Keratinocyte (primary cell): ENCODE measurements at regions not wholly inside any gene's neighbourhood (a gene's known extent, or its start where the extent isn't known, plus 50 kb on each side); places are given as distances from the start of the nearest gene placed in this dataset.

Experiments used
- CTCF ChIP-seq, 3 experiments: IDR thresholded peaks in 1 of 3; conservative IDR thresholded peaks in 1 of 3; optimal IDR thresholded peaks in 1 of 3; 2 replicates in 2 of 3; 3 replicates in 1 of 3; pipeline versions ENCODE3 to v1.5.1; 2011; ENCODE audit warnings: low read length in 3 of 3, mild to moderate bottlenecking in 3 of 3, moderate library complexity in 2 of 3, control low read depth in 1 of 3, inconsistent platforms in 1 of 3; ENCODE audit not compliant: insufficient read depth in 2 of 3; ENCODE audit errors: extremely low read depth in 1 of 3
- EZH2 ChIP-seq: IDR thresholded peaks from one replicate; pipeline ENCODE4 v1.6.1; 2012; ENCODE audit warnings: inconsistent platforms, mild to moderate bottlenecking, low read length, moderate library complexity

- TF ChIP-seq CTCF (optimal IDR thresholded peaks at IDR 0.05 in 1 of 3, IDR thresholded peaks at IDR 0.05 in 1 of 3, conservative IDR thresholded peaks at IDR 0.05 in 1 of 3; ENCODE audit: extremely low read depth in 1 of 3, insufficient read depth in 2 of 3, low read length in 3 of 3) (peak in 2 of 3 experiments; percentile 34 to 52), EZH2 (no peak)
Measured at GRCh38 chr12:63068857-63069442, 82.1 kb downstream of the AVPR1A start.
